ENCODE measurements at regions not wholly inside any gene's neighbourhood (a gene's known extent, or its start where the extent isn't known, plus 50 kb on each side); places are given as distances from the start of the nearest gene placed in this dataset.

- Histone ChIP-seq H3K4me3 (ENCODE audit: insufficient read length, low read depth) (no peak overlapping the region), H3K9me3 (ENCODE audit: insufficient read depth, low read length) (no peaks in the 10 kb centered on the region), H3K27me3 (ENCODE audit: insufficient read depth, insufficient read length) (no peaks in the 10 kb centered on the region), H3K36me3 (ENCODE audit: insufficient read depth, insufficient read length, low read length) (no peaks in the 10 kb centered on the region), H3K4me1 (ENCODE audit: insufficient read depth, insufficient read length) (peaks cover 5% of the 10 kb centered on the region), H3K9ac (ENCODE audit: insufficient read length, low read depth) (no peak overlapping the region)
- TF ChIP-seq SUZ12 (IDR thresholded peaks at IDR 0.05; ENCODE audit: extremely low read depth, insufficient read depth, insufficient read length), result no peak
- TF ChIP-seq YY1 (IDR thresholded peaks at IDR 0.05; ENCODE audit: insufficient read depth, insufficient read length), result no peak
- no peak for TF ChIP-seq ZNF274 (IDR thresholded peaks at IDR 0.05; ENCODE audit: low read depth, low read length)
- no peak for DNase-seq (ENCODE audit: low read depth, low spot score)
Measured at GRCh38 chr20:22762576-22763256, 178.3 kb upstream of the FOXA2 start.

- TF ChIP-seq YY1 (IDR thresholded peaks at IDR 0.05; ENCODE audit: insufficient read depth, insufficient read length) (no peak), SUZ12 (IDR thresholded peaks at IDR 0.05; ENCODE audit: extremely low read depth, insufficient read depth, insufficient read length) (no peak), ZNF274 (IDR thresholded peaks at IDR 0.05; ENCODE audit: low read depth, low read length) (no peak)
- no peak for DNase-seq (ENCODE audit: low read depth, low spot score)
- no peak overlapping the region for H3K9ac ChIP-seq (ENCODE audit: insufficient read length, low read depth)
- no peaks in the 10 kb centered on the region for H3K36me3 ChIP-seq (ENCODE audit: insufficient read depth, insufficient read length, low read length)
- peaks cover 8% of the 10 kb centered on the region for H3K4me1 ChIP-seq (ENCODE audit: insufficient read depth, insufficient read length)
- no peak overlapping the region for H3K4me3 ChIP-seq (ENCODE audit: insufficient read length, low read depth)
- no peaks in the 10 kb centered on the region for H3K9me3 ChIP-seq (ENCODE audit: insufficient read depth, low read length)
- no peaks in the 10 kb centered on the region for H3K27me3 ChIP-seq (ENCODE audit: insufficient read depth, insufficient read length)
Measured at GRCh38 chr20:22763257-22763906, 179.0 kb upstream of the FOXA2 start.

GRCh38 chr20:22768266-22769178, 184.2 kb upstream of the FOXA2 start:
- no peaks in the 10 kb centered on the region for H3K36me3 ChIP-seq (ENCODE audit: insufficient read depth, insufficient read length, low read length)
- TF ChIP-seq ZNF274 (IDR thresholded peaks at IDR 0.05; ENCODE audit: low read depth, low read length), result no peak
- no peak for TF ChIP-seq SUZ12 (IDR thresholded peaks at IDR 0.05; ENCODE audit: extremely low read depth, insufficient read depth, insufficient read length)
- no peak for TF ChIP-seq YY1 (IDR thresholded peaks at IDR 0.05; ENCODE audit: insufficient read depth, insufficient read length)
- no peaks in the 10 kb centered on the region for H3K27me3 ChIP-seq (ENCODE audit: insufficient read depth, insufficient read length)
- no peak overlapping the region for H3K4me3 ChIP-seq (ENCODE audit: insufficient read length, low read depth)
- no peak overlapping the region for H3K9ac ChIP-seq (ENCODE audit: insufficient read length, low read depth)
- H3K9me3 ChIP-seq (ENCODE audit: insufficient read depth, low read length), result no peaks in the 10 kb centered on the region
- peak; percentile 25 for DNase-seq (ENCODE audit: low read depth, low spot score)
- peaks cover 9% of the 10 kb centered on the region for H3K4me1 ChIP-seq (ENCODE audit: insufficient read depth, insufficient read length)

GRCh38 chr20:22770241-22770800, 185.9 kb upstream of the FOXA2 start:
- no peaks in the 10 kb centered on the region for H3K9me3 ChIP-seq (ENCODE audit: insufficient read depth, low read length)
- no peaks in the 10 kb centered on the region for H3K27me3 ChIP-seq (ENCODE audit: insufficient read depth, insufficient read length)
- no peak for DNase-seq (ENCODE audit: low read depth, low spot score)
- no peak for TF ChIP-seq ZNF274 (IDR thresholded peaks at IDR 0.05; ENCODE audit: low read depth, low read length)
- TF ChIP-seq SUZ12 (IDR thresholded peaks at IDR 0.05; ENCODE audit: extremely low read depth, insufficient read depth, insufficient read length), result no peak
- TF ChIP-seq YY1 (IDR thresholded peaks at IDR 0.05; ENCODE audit: insufficient read depth, insufficient read length), result no peak
- H3K4me1 ChIP-seq (ENCODE audit: insufficient read depth, insufficient read length), result peaks cover 6% of the 10 kb centered on the region
- no peaks in the 10 kb centered on the region for H3K36me3 ChIP-seq (ENCODE audit: insufficient read depth, insufficient read length, low read length)
- no peak overlapping the region for H3K9ac ChIP-seq (ENCODE audit: insufficient read length, low read depth)
- no peak overlapping the region for H3K4me3 ChIP-seq (ENCODE audit: insufficient read length, low read depth)

- H3K4me3 ChIP-seq (ENCODE audit: insufficient read length, low read depth), result no peak overlapping the region
- H3K27me3 ChIP-seq (ENCODE audit: insufficient read depth, insufficient read length), result no peaks in the 10 kb centered on the region
- no peak for DNase-seq (ENCODE audit: low read depth, low spot score)
- H3K9me3 ChIP-seq (ENCODE audit: insufficient read depth, low read length), result no peaks in the 10 kb centered on the region; the same call in 1 of the 2 replicates
- no peak overlapping the region for H3K9ac ChIP-seq (ENCODE audit: insufficient read length, low read depth)
- no peak for TF ChIP-seq YY1 (IDR thresholded peaks at IDR 0.05; ENCODE audit: insufficient read depth, insufficient read length)
- TF ChIP-seq SUZ12 (IDR thresholded peaks at IDR 0.05; ENCODE audit: extremely low read depth, insufficient read depth, insufficient read length), result no peak
- no peak for TF ChIP-seq ZNF274 (IDR thresholded peaks at IDR 0.05; ENCODE audit: low read depth, low read length)
- H3K36me3 ChIP-seq (ENCODE audit: insufficient read depth, insufficient read length, low read length), result no peaks in the 10 kb centered on the region
- peaks cover 6% of the 10 kb centered on the region for H3K4me1 ChIP-seq (ENCODE audit: insufficient read depth, insufficient read length)
Measured at GRCh38 chr20:22771706-22772105, 187.3 kb upstream of the FOXA2 start.

GRCh38 chr20:22773344-22773743, 189.0 kb upstream of the FOXA2 start:
- no peak overlapping the region for H3K4me3 ChIP-seq (ENCODE audit: insufficient read length, low read depth)
- peaks cover 3% of the 10 kb centered on the region for H3K4me1 ChIP-seq (ENCODE audit: insufficient read depth, insufficient read length)
- TF ChIP-seq ZNF274 (IDR thresholded peaks at IDR 0.05; ENCODE audit: low read depth, low read length) (no peak), YY1 (IDR thresholded peaks at IDR 0.05; ENCODE audit: insufficient read depth, insufficient read length) (no peak), SUZ12 (IDR thresholded peaks at IDR 0.05; ENCODE audit: extremely low read depth, insufficient read depth, insufficient read length) (no peak)
- H3K9me3 ChIP-seq (ENCODE audit: insufficient read depth, low read length), result no peaks in the 10 kb centered on the region; the same call in 1 of the 2 replicates
- no peak for DNase-seq (ENCODE audit: low read depth, low spot score)
- H3K9ac ChIP-seq (ENCODE audit: insufficient read length, low read depth), result no peak overlapping the region
- H3K27me3 ChIP-seq (ENCODE audit: insufficient read depth, insufficient read length), result no peaks in the 10 kb centered on the region
- H3K36me3 ChIP-seq (ENCODE audit: insufficient read depth, insufficient read length, low read length), result no peaks in the 10 kb centered on the region
